Pancreas (tissue), 10 donors: ENCODE measurements at regions not wholly inside any gene's neighbourhood (a gene's known extent, or its start where the extent isn't known, plus 50 kb on each side); places are given as distances from the start of the nearest gene placed in this dataset.

Experiments
- ATAC-seq, 4 donors: fragments of 200-7000 bp; cut with Tn5 transposase; one replicate each; pipeline versions ENCODE4 v1.8.0 to v1.9.1; 2020; ENCODE audit warnings: mild to moderate bottlenecking in 4 of 4, moderate library complexity in 4 of 4
- DNase-seq, 6 donors: peaks; one replicate each; pipeline ENCODE4 v3.0.0-alpha.2; 2020
- FAIRE-seq: peaks from 2 replicates; lab custom pipeline; 2012; peaks lifted over from hg19 to GRCh38; lab: Jason Lieb, UNC
- H3K27ac ChIP-seq, 4 donors: fragments of 200-600 bp; sonication (generic); 1 replicate in 3 of 4; 2 replicates in 1 of 4; pipeline versions ENCODE4 v1.5.0 to v1.8.0; 2020
- H3K27me3 ChIP-seq, 4 donors: fragments of 200-600 bp; one replicate each; pipeline ENCODE4 v1.8.0; 2021
- H3K36me3 ChIP-seq, 3 donors: fragments of 200-600 bp; sonication (generic) in 1 of 3; one replicate each; pipeline versions ENCODE4 v1.5.0 to v1.8.0; 2020 to 2021
- H3K4me1 ChIP-seq, 3 donors: fragments of 200-600 bp; one replicate each; pipeline ENCODE4 v1.8.0; 2021
- H3K4me3 ChIP-seq, 4 donors: fragments of 200-600 bp; sonication (generic) in 2 of 4; one replicate each; pipeline versions ENCODE4 v1.5.0 to v1.8.0; 2020 to 2021
- H3K9me3 ChIP-seq, 4 donors: fragments of 200-600 bp; one replicate each; pipeline ENCODE4 v1.8.0; 2021
- CTCF ChIP-seq, 4 donors: fragments of 200-600 bp; sonication (generic) in 3 of 4; IDR thresholded peaks; one replicate each; pipeline versions ENCODE4 v1.5.0 to v1.8.0; 2021; ENCODE audit warnings: antibody characterized with exemption in 4 of 4
- WGBS, 2 donors: extraction: QIAGEN DNeasy Blood & Tissue Kit; methylation state at CpG; one replicate each; pipeline ENCODE4 v1.1.7; 2013; 5-methylcytosine and 5-hydroxymethylcytosine counted together
- intact Hi-C, 3 donors: fragments of 100-400 bp; cut with DNase I; formaldehyde crosslinking; loops; one replicate each; pipeline versions ENCODE4 v1.11.1 to v1.14.2; 2022
- donor health status: healthy with polysubstance abuse.
- donor health status: DM: no; HTN: no; CAD: no; lungs with moderate emphysema.
- donor health status: DM: no; HTN: no; CAD: no.
- donor health status: control.
- donor health status: control.
- donor health status: Bipolar disorder and iron deficiency.
- donor health status: DM: yes; HTN: yes; CAD: no.
- donor health status: DM: no; HTN: no; CAD: no.
- donor health status: DM: no; HTN: no; CAD: no.
- donor health status: DM: yes; HTN: yes; CAD: no.

- no peak for TF ChIP-seq CTCF (IDR thresholded peaks at IDR 0.05)
- intact Hi-C loops, result no loop called here
- ATAC-seq (no peak), FAIRE-seq (no peak), DNase-seq (no peak)
- Histone ChIP-seq H3K4me3 (no peak overlapping the region), H3K9me3 (no peaks in the 10 kb centered on the region), H3K27me3 (no peaks in the 10 kb centered on the region), H3K4me1 (no peaks in the 10 kb centered on the region), H3K27ac (no peak overlapping the region), H3K36me3 (no peaks in the 10 kb centered on the region)
- WGBS, 2 donors, result 53 to 65% methylated on average over 4 of the region's 4 CpGs
These were observed 540.7 kb downstream of the BCKDHB start for GRCh38 chr6:80647156-80647555.

DNA sequence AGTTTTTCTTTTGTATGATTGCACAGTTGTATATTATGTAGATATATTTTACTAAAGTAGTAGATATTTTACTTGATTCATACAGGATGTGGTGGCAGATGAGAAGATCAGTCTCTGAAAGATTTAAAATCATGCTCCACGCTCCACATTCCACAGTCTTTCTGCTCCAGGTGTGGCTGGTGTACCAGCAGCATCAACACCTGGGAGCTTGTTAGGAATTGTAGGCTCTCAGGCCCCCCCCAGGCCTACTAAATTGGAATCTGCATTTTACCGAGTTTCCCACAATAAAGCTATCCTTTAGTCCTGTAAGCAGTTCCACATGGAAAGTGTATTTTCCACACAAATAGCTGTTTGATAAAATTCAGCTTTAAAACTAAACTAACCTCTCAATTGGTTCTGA is 537.4 kb downstream of the BCKDHB start:
- no peaks in the 10 kb centered on the region for H3K9me3 ChIP-seq
- no peaks in the 10 kb centered on the region for H3K36me3 ChIP-seq
- H3K4me1 ChIP-seq, result no peaks in the 10 kb centered on the region
- FAIRE-seq (no peak), ATAC-seq (no peak), DNase-seq (no peak)
- WGBS, 2 donors, result 50 to 58% methylated on average over 2 of the region's 2 CpGs
- no peak overlapping the region for H3K27ac ChIP-seq
- no peak overlapping the region for H3K4me3 ChIP-seq
- no peak for TF ChIP-seq CTCF (IDR thresholded peaks at IDR 0.05)
- intact Hi-C loops, result no loop called here
- no peaks in the 10 kb centered on the region for H3K27me3 ChIP-seq

DNA sequence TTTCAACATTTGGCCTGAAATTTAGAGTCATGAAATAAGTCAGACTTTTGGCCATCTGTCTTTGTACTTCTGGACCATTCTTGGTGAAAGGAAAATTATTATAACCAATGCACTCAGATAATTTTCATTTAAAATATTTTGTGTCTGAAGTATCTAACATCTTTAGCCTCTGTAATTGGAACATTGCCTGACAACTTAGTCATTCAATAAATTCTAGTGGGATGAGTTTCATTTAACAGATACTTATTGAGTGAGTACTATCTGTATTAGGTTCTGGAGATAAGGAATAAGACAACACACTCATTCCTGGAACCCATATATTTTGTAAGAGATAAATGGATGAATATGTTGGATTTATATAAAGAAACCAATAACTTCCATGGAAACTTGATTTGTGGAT is 536.0 kb downstream of the BCKDHB start:
- FAIRE-seq (no peak), DNase-seq (no peak), ATAC-seq (no peak)
- Histone ChIP-seq H3K36me3 (no peaks in the 10 kb centered on the region), H3K27ac (no peak overlapping the region), H3K9me3 (no peaks in the 10 kb centered on the region), H3K27me3 (no peaks in the 10 kb centered on the region), H3K4me1 (no peaks in the 10 kb centered on the region), H3K4me3 (no peak overlapping the region)
- intact Hi-C loops, result no loop called here
- TF ChIP-seq CTCF (IDR thresholded peaks at IDR 0.05), result no peak

- H3K4me3 ChIP-seq, result no peak overlapping the region
- no peak for TF ChIP-seq CTCF (IDR thresholded peaks at IDR 0.05)
- WGBS, 2 donors, result 20 to 70% methylated on average over 2 of the region's 2 CpGs
- no peaks in the 10 kb centered on the region for H3K9me3 ChIP-seq
- no peaks in the 10 kb centered on the region for H3K36me3 ChIP-seq
- ATAC-seq, result no peak
- FAIRE-seq, result no peak
- H3K27ac ChIP-seq, result no peak overlapping the region
- no peaks in the 10 kb centered on the region for H3K27me3 ChIP-seq
- no peaks in the 10 kb centered on the region for H3K4me1 ChIP-seq
- no peak for DNase-seq
- intact Hi-C loops, result no loop called here
These were observed 535.1 kb downstream of the BCKDHB start for GRCh38 chr6:80641591-80641990.

DNA sequence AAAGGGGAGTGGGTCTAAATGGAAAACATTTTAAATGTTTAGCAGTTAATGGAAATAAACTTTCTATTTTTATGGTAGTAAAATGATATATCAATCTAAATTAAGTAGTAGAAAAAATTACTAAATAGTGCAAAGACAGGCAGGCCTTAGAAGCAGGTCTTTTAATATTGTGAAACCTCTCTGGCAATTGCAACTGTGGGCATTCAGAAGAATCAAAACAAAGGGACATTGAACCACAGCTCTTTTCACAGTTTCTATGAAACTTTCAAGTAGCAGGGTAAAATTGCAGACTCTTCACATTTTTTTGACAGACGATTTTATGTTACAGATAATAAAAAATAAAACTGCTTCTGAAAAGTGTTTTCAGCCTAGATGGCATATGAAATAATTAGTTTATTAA is 533.7 kb downstream of the BCKDHB start:
- ATAC-seq (no peak), DNase-seq (no peak), FAIRE-seq (no peak)
- Histone ChIP-seq H3K9me3 (no peaks in the 10 kb centered on the region), H3K4me3 (no peak overlapping the region), H3K27me3 (no peaks in the 10 kb centered on the region), H3K4me1 (no peaks in the 10 kb centered on the region), H3K27ac (no peak overlapping the region), H3K36me3 (no peaks in the 10 kb centered on the region)
- TF ChIP-seq CTCF (IDR thresholded peaks at IDR 0.05), result no peak
- 21 to 26% methylated on average over 1 of the region's 1 CpG for WGBS, 2 donors
- intact Hi-C loops, result no loop called here
